ENCODE measurements at regions not wholly inside any gene's neighbourhood (a gene's known extent, or its start where the extent isn't known, plus 50 kb on each side); places are given as distances from the start of the nearest gene placed in this dataset.
"Not testable (repeated sequence)": the region's sequence is repeated elsewhere in the genome, so short reads cannot be mapped to it uniquely, and the experiment has no call there.

- DNase-seq, result no peak
These were observed 335.0 kb downstream of the PCNX1 start for GRCh38 chr14:71242237-71242748.

GRCh38 chr14:71243697-71244096 lies 336.4 kb downstream of the PCNX1 start:
- no peak for DNase-seq

GRCh38 chr14:71244341-71244740 lies 337.1 kb downstream of the PCNX1 start:
- no peak for DNase-seq

GRCh38 chr14:71245659-71246361 lies 338.6 kb downstream of the PCNX1 start:
- no peak for DNase-seq

- DNase-seq, result no peak
These were observed 339.3 kb downstream of the PCNX1 start for GRCh38 chr14:71246539-71246938.

GRCh38 chr14:71247106-71247505 lies 339.8 kb downstream of the PCNX1 start:
- no peak for DNase-seq

GRCh38 chr14:71248194-71248593 lies 340.9 kb downstream of the PCNX1 start:
- DNase-seq, result no peak

GRCh38 chr14:71250347-71250746 lies 343.1 kb downstream of the PCNX1 start:
- DNase-seq, result no peak

GRCh38 chr14:71250791-71251190 lies 343.5 kb downstream of the PCNX1 start:
- DNase-seq, result no peak

- not testable (repeated sequence) for DNase-seq
These were observed 346.9 kb downstream of the PCNX1 start for GRCh38 chr14:71254091-71254719.

GRCh38 chr14:71261206-71261605 lies 353.9 kb downstream of the PCNX1 start:
- DNase-seq, result no peak

- no peak for DNase-seq
These were observed 355.2 kb downstream of the PCNX1 start for GRCh38 chr14:71262441-71262840.

- DNase-seq, result no peak
These were observed 357.0 kb downstream of the PCNX1 start for GRCh38 chr14:71264260-71264659.

- no peak for DNase-seq
These were observed 359.8 kb downstream of the PCNX1 start for GRCh38 chr14:71267007-71267513.

- DNase-seq, result no peak
These were observed 360.4 kb downstream of the PCNX1 start for GRCh38 chr14:71267691-71268090.

GRCh38 chr14:71270111-71270510 lies 362.9 kb downstream of the PCNX1 start:
- DNase-seq, result no peak

GRCh38 chr14:71271166-71271945 lies 364.1 kb downstream of the PCNX1 start:
- no peak for DNase-seq

GRCh38 chr14:71273366-71273765 lies 366.1 kb downstream of the PCNX1 start:
- no peak for DNase-seq

GRCh38 chr14:71284048-71284447 lies 376.8 kb downstream of the PCNX1 start:
- no peak for DNase-seq

- DNase-seq, result no peak
These were observed 378.9 kb downstream of the PCNX1 start for GRCh38 chr14:71286126-71286525.

GRCh38 chr14:71287567-71287966 lies 380.3 kb downstream of the PCNX1 start:
- no peak for DNase-seq

GRCh38 chr14:71289536-71289935 lies 382.3 kb downstream of the PCNX1 start:
- no peak for DNase-seq

- no peak for DNase-seq
These were observed 383.0 kb downstream of the PCNX1 start for GRCh38 chr14:71290301-71290700.

All from NCI-H146 (cell line).